ENCODE measurements at regions not wholly inside any gene's neighbourhood (a gene's known extent, or its start where the extent isn't known, plus 50 kb on each side); places are given as distances from the start of the nearest gene placed in this dataset.

GRCh38 chr12:129961091-129961490 lies 57.3 kb upstream of the TMEM132D start:
- no peaks in the 10 kb centered on the region for H4K20me1 ChIP-seq (ENCODE audit: insufficient read depth, low read length)
- no peak overlapping the region for H3K4ac ChIP-seq (ENCODE audit: low read depth, low read length)
- dilution Hi-C loops (cut with HindIII; ENCODE audit: low sequenced_read_pairs, unreplicated experiment) (no loop called here), in situ Hi-C loops (cut with MboI; ENCODE audit: low sequenced_read_pairs) (no loop called here), intact Hi-C loops (cut with micrococcal nuclease) (no loop called here)
- no peaks in the 10 kb centered on the region for H3K4me1 ChIP-seq (ENCODE audit: control insufficient read depth, insufficient read depth, low read length)
- H2AK9ac ChIP-seq (replicated peaks; ENCODE audit: low read depth, low read length, poor library complexity): no peak overlapping the region
- H4K91ac ChIP-seq (ENCODE audit: insufficient read depth, low read depth, low read length): no peak overlapping the region
- H3K14ac ChIP-seq (replicated peaks; ENCODE audit: low read depth, low read length): no peak overlapping the region
- no peaks in the 10 kb centered on the region for H3K27me3 ChIP-seq (ENCODE audit: control insufficient read depth, insufficient read depth, low read length)
- H3K9me1 ChIP-seq (ENCODE audit: insufficient read depth, low read length): no peaks in the 10 kb centered on the region
- H3K18ac ChIP-seq (ENCODE audit: low read depth, low read length): no peak overlapping the region
- no TSS peak for BruUV-seq (replicated peaks)
- H3K9ac ChIP-seq (ENCODE audit: low read depth, low read length): no peak overlapping the region
- H3K79me1 ChIP-seq (ENCODE audit: low read depth in 1 of 2, low read length in 2 of 2): no peaks in the 10 kb centered on the region
- no peak overlapping the region for H3K56ac ChIP-seq (ENCODE audit: extremely low read depth, insufficient read depth, low read length)
- no peak overlapping the region for H3K23ac ChIP-seq (ENCODE audit: low read depth, low read length)
- H2BK15ac ChIP-seq (ENCODE audit: low read depth, low read length): no peak overlapping the region
- no peak overlapping the region for H3K4me3 ChIP-seq (ENCODE audit: insufficient read depth, low read depth, low read length)
- H3K36me3 ChIP-seq (ENCODE audit: control insufficient read depth, insufficient read depth, low read length): no peaks in the 10 kb centered on the region
- CTCF ChIA-PET: no interaction called here
- TF ChIP-seq ELK1 (IDR thresholded peaks at IDR 0.05; ENCODE audit: borderline replicate concordance, low read depth, low read length) (no peak), MAZ (IDR thresholded peaks at IDR 0.05; ENCODE audit: borderline replicate concordance, low read depth, low read length) (no peak), FOS (IDR thresholded peaks at IDR 0.05; ENCODE audit: low read depth, low read length) (no peak)
- whole genome bisulfite sequencing, 2 experiments (ENCODE audit: extremely low coverage in 2 of 2, insufficient read length in 1 of 2): no CpG with 5 or more reads among the region's 4 CpGs
- no peak overlapping the region for H3K27ac ChIP-seq (ENCODE audit: insufficient read depth, low read length)
- no peak overlapping the region for H2BK120ac ChIP-seq (ENCODE audit: low read depth, low read length)
- no peak overlapping the region for H2BK5ac ChIP-seq (ENCODE audit: low read depth, low read length, poor library complexity, severe bottlenecking)
- no peak for ATAC-seq (ENCODE audit: low read depth)
- H3K9me3 ChIP-seq (ENCODE audit: control insufficient read depth, insufficient read depth, low read length): peaks cover 20% of the 10 kb centered on the region
- H4K8ac ChIP-seq (ENCODE audit: low read depth in 2 of 2, low read length in 2 of 2): no peak overlapping the region
- no peak for DNase-seq
- POLR2A ChIA-PET (ENCODE audit: unreplicated experiment): no interaction called here
- no peak overlapping the region for H2AFZ ChIP-seq (replicated peaks; ENCODE audit: low read length, poor library complexity)
- H3K4me2 ChIP-seq (ENCODE audit: low read depth, low read length): no peak overlapping the region
- no peak overlapping the region for H2AK5ac ChIP-seq (ENCODE audit: low read depth, low read length)
- no peak overlapping the region for H2BK20ac ChIP-seq (ENCODE audit: low read depth, low read length)
- no peak overlapping the region for H4K5ac ChIP-seq (ENCODE audit: low read depth, low read length)

Data from IMR-90 (cell line).